HG03575 (cell line): ENCODE measurements at regions not wholly inside any gene's neighbourhood (a gene's known extent, or its start where the extent isn't known, plus 50 kb on each side); places are given as distances from the start of the nearest gene placed in this dataset.

ENCODE experiments used
- ATAC-seq: cut with Tn5 transposase; IDR thresholded peaks from one replicate; pipeline ENCODE4 v1.9.1; 2021; ENCODE audit not compliant: unreplicated experiment, insufficient number of reproducible peaks, low FRiP score; ENCODE audit errors: extremely low read depth

- ATAC-seq: no peak
These were observed 243.8 kb downstream of the MTERF1 start for GRCh38 chr7:91636728-91637127.

- no peak for ATAC-seq
These were observed 236.2 kb downstream of the MTERF1 start for GRCh38 chr7:91644256-91644655.

GRCh38 chr7:91645542-91645941 lies 235.0 kb downstream of the MTERF1 start:
- ATAC-seq: no peak

- no peak for ATAC-seq
These were observed 228.5 kb downstream of the MTERF1 start for GRCh38 chr7:91651986-91652385.

- no peak for ATAC-seq
These were observed 227.2 kb downstream of the MTERF1 start for GRCh38 chr7:91653286-91653685.

- no peak for ATAC-seq
These were observed 224.8 kb downstream of the MTERF1 start for GRCh38 chr7:91655656-91656055.

GRCh38 chr7:91656541-91657482 lies 223.7 kb downstream of the MTERF1 start:
- no peak for ATAC-seq

GRCh38 chr7:91657483-91658071 lies 222.9 kb downstream of the MTERF1 start:
- ATAC-seq: no peak

GRCh38 chr7:91659096-91659495 lies 221.4 kb downstream of the MTERF1 start:
- ATAC-seq: no peak

- ATAC-seq: no peak
These were observed 219.7 kb downstream of the MTERF1 start for GRCh38 chr7:91660734-91661356.

- ATAC-seq: no peak
These were observed 218.8 kb downstream of the MTERF1 start for GRCh38 chr7:91661727-91662126.

GRCh38 chr7:91668217-91668616 lies 212.3 kb downstream of the MTERF1 start:
- ATAC-seq: no peak

- no peak for ATAC-seq
These were observed 209.3 kb downstream of the MTERF1 start for GRCh38 chr7:91671245-91671644.

- no peak for ATAC-seq
These were observed 206.0 kb downstream of the MTERF1 start for GRCh38 chr7:91674470-91674869.

- no peak for ATAC-seq
These were observed 198.8 kb downstream of the MTERF1 start for GRCh38 chr7:91681718-91682117.

GRCh38 chr7:91683823-91684222 lies 196.7 kb downstream of the MTERF1 start:
- no peak for ATAC-seq

- ATAC-seq: no peak
These were observed 195.0 kb downstream of the MTERF1 start for GRCh38 chr7:91685544-91685943.

- no peak for ATAC-seq
These were observed 189.9 kb downstream of the MTERF1 start for GRCh38 chr7:91690541-91691070.

GRCh38 chr7:91691865-91692264 lies 188.6 kb downstream of the MTERF1 start:
- ATAC-seq: no peak

GRCh38 chr7:91692800-91693199 lies 187.7 kb downstream of the MTERF1 start:
- no peak for ATAC-seq
